GM10847 (cell line): ENCODE measurements at regions not wholly inside any gene's neighbourhood (a gene's known extent, or its start where the extent isn't known, plus 50 kb on each side); places are given as distances from the start of the nearest gene placed in this dataset.

Experiments used
- POLR2A ChIP-seq: IDR thresholded peaks from 2 replicates; pipeline ENCODE4 v1.6.1; 2011; ENCODE audit not compliant: insufficient read length; ENCODE audit errors: extremely low read depth

GRCh38 chr9:110106661-110107060 lies 101.3 kb downstream of the C9orf152 start:
- no peak for TF ChIP-seq POLR2A

- TF ChIP-seq POLR2A, result no peak
Observed at GRCh38 chr9:110109333-110110092, 98.4 kb downstream of the C9orf152 start.

- no peak for TF ChIP-seq POLR2A
Observed at GRCh38 chr9:110110154-110110553, 97.8 kb downstream of the C9orf152 start.

- TF ChIP-seq POLR2A, result no peak
Observed at GRCh38 chr9:110111868-110112267, 96.1 kb downstream of the C9orf152 start.

GRCh38 chr9:110112792-110113191 lies 95.2 kb downstream of the C9orf152 start:
- TF ChIP-seq POLR2A, result no peak

GRCh38 chr9:110114086-110114858 lies 93.7 kb downstream of the C9orf152 start:
- TF ChIP-seq POLR2A, result no peak

- no peak for TF ChIP-seq POLR2A
Observed at GRCh38 chr9:110114859-110115201, 93.1 kb downstream of the C9orf152 start.

- no peak for TF ChIP-seq POLR2A
Observed at GRCh38 chr9:110115341-110115820, 92.6 kb downstream of the C9orf152 start.

GRCh38 chr9:110115826-110116542 lies 92.0 kb downstream of the C9orf152 start:
- no peak for TF ChIP-seq POLR2A

- TF ChIP-seq POLR2A, result no peak
Observed at GRCh38 chr9:110116543-110116885, 91.4 kb downstream of the C9orf152 start.

GRCh38 chr9:110121170-110121569 lies 86.8 kb downstream of the C9orf152 start:
- no peak for TF ChIP-seq POLR2A

- no peak for TF ChIP-seq POLR2A
Observed at GRCh38 chr9:110123341-110124095, 84.4 kb downstream of the C9orf152 start.

- no peak for TF ChIP-seq POLR2A
Observed at GRCh38 chr9:110124439-110124838, 83.5 kb downstream of the C9orf152 start.

GRCh38 chr9:110125207-110125751 lies 82.7 kb downstream of the C9orf152 start:
- TF ChIP-seq POLR2A, result no peak
